H9 (cell line): ENCODE measurements at regions not wholly inside any gene's neighbourhood (a gene's known extent, or its start where the extent isn't known, plus 50 kb on each side); places are given as distances from the start of the nearest gene placed in this dataset.

Source experiments
- DNase-seq: peaks from one replicate; pipeline ENCODE4 v3.0.0-alpha.2; 2017
- H2AFZ ChIP-seq: one replicate; pipeline ENCODE4 v1.6.1; 2013; ENCODE audit warnings: mild to moderate bottlenecking, low read length, control low read depth, moderate library complexity
- H2AK5ac ChIP-seq: 2 replicates; pipeline ENCODE4 v1.6.1; 2013; ENCODE audit warnings: low read length, control low read depth, mixed read lengths; ENCODE audit not compliant: insufficient read length
- H2BK120ac ChIP-seq: one replicate; pipeline ENCODE4 v1.6.1; 2013; ENCODE audit warnings: low read depth, mild to moderate bottlenecking, low read length, control low read depth, inconsistent platforms; ENCODE audit not compliant: poor library complexity, severe bottlenecking
- H2BK12ac ChIP-seq: 2 replicates; pipeline ENCODE4 v1.6.1; 2013; ENCODE audit warnings: low read length, control low read depth, mixed read lengths, low read depth; ENCODE audit not compliant: insufficient read length
- H2BK15ac ChIP-seq: 2 replicates; pipeline ENCODE4 v1.6.1; 2013; ENCODE audit warnings: low read depth, low read length, control low read depth
- H2BK20ac ChIP-seq: one replicate; pipeline ENCODE4 v1.6.1; 2013; ENCODE audit warnings: low read depth, mild to moderate bottlenecking, low read length, control low read depth, inconsistent platforms; ENCODE audit not compliant: poor library complexity, severe bottlenecking
- H2BK5ac ChIP-seq: 2 replicates; pipeline ENCODE4 v1.6.1; 2013; ENCODE audit warnings: low read length, control low read depth, mixed read lengths; ENCODE audit not compliant: insufficient read length
- H3K14ac ChIP-seq: 2 replicates; pipeline ENCODE4 v1.6.1; 2013; ENCODE audit warnings: low read length, control low read depth; ENCODE audit not compliant: insufficient read depth
- H3K18ac ChIP-seq: 2 replicates; pipeline ENCODE4 v1.6.1; 2013; ENCODE audit warnings: low read depth, mild to moderate bottlenecking, mixed read lengths, low read length, control low read depth; ENCODE audit not compliant: insufficient read length
- H3K23ac ChIP-seq: 2 replicates; pipeline ENCODE4 v1.6.1; 2013; ENCODE audit warnings: low read length, control low read depth, mixed read lengths, low read depth; ENCODE audit not compliant: insufficient read length
- H3K23me2 ChIP-seq: 2 replicates; pipeline ENCODE4 v1.6.1; 2013; ENCODE audit warnings: low read depth, mild to moderate bottlenecking, mixed read lengths, low read length, control low read depth; ENCODE audit not compliant: insufficient read length, poor library complexity, severe bottlenecking
- H3K27ac ChIP-seq: 2 replicates; pipeline ENCODE4 v1.5.1; 2013; ENCODE audit warnings: low read length, control low read depth, mixed read lengths, low read depth; ENCODE audit not compliant: insufficient read length
- H3K27me3 ChIP-seq: 2 replicates; pipeline ENCODE4 v1.6.1; 2013; ENCODE audit warnings: low read length, control low read depth, inconsistent platforms; ENCODE audit not compliant: insufficient read depth
- H3K4ac ChIP-seq: 2 replicates; pipeline ENCODE4 v1.6.1; 2013; ENCODE audit warnings: low read depth, mild to moderate bottlenecking, control low read depth, inconsistent platforms, low read length, moderate library complexity
- H3K4me1 ChIP-seq: 2 replicates; pipeline ENCODE4 v1.6.1; 2013; ENCODE audit warnings: low read length, control low read depth, inconsistent platforms; ENCODE audit not compliant: insufficient read depth
- H3K4me2 ChIP-seq: 2 replicates; pipeline ENCODE4 v1.6.1; 2013; ENCODE audit warnings: low read length, control low read depth, mixed read lengths; ENCODE audit not compliant: insufficient read length, insufficient read depth
- H3K56ac ChIP-seq: 2 replicates; pipeline ENCODE4 v1.6.1; 2013; ENCODE audit warnings: low read depth, mild to moderate bottlenecking, mixed read lengths, low read length, control low read depth; ENCODE audit not compliant: insufficient read length
- H3K79me1 ChIP-seq: 2 replicates; pipeline ENCODE4 v1.6.1; 2013; ENCODE audit warnings: low read depth, mild to moderate bottlenecking, moderate library complexity, low read length, control low read depth, inconsistent platforms; ENCODE audit not compliant: insufficient read depth, poor library complexity, severe bottlenecking
- H3K79me2 ChIP-seq: 2 replicates; pipeline ENCODE4 v1.6.1; 2013; ENCODE audit warnings: low read length, control low read depth, inconsistent platforms; ENCODE audit not compliant: insufficient read depth
- H3K9ac ChIP-seq: 2 replicates; pipeline ENCODE4 v1.6.1; 2013; ENCODE audit warnings: low read length, control low read depth, mixed read lengths; ENCODE audit not compliant: insufficient read length; ENCODE audit errors: extremely low read depth
- H3K9me3 ChIP-seq: one replicate; pipeline ENCODE4 v1.6.1; 2013; ENCODE audit warnings: low read depth, low read length, inconsistent platforms; ENCODE audit not compliant: control insufficient read depth
- H3T11ph ChIP-seq: one replicate; pipeline ENCODE4 v1.6.1; 2013; ENCODE audit warnings: mild to moderate bottlenecking, low read length, control low read depth, inconsistent platforms
- H4K20me1 ChIP-seq: one replicate; pipeline ENCODE4 v1.6.1; 2013; ENCODE audit not compliant: control insufficient read depth, insufficient read length, insufficient read depth
- H4K5ac ChIP-seq: 2 replicates; pipeline ENCODE4 v1.6.1; 2013; ENCODE audit warnings: low read depth, mild to moderate bottlenecking, mixed read lengths, low read length, control low read depth; ENCODE audit not compliant: insufficient read length
- H4K8ac ChIP-seq: replicated peaks from 2 replicates; pipeline ENCODE4 v1.6.1; 2013; ENCODE audit warnings: low read length, control low read depth, mixed read lengths, low read depth; ENCODE audit not compliant: insufficient read length
- H4K91ac ChIP-seq: 2 replicates; pipeline ENCODE4 v1.6.1; 2013; ENCODE audit warnings: low read depth, mild to moderate bottlenecking, moderate library complexity, mixed read lengths, low read length, control low read depth; ENCODE audit not compliant: insufficient read length
- H3K27ac Mint-ChIP-seq, 3 experiments: 2 replicates in 2 of 3; 3 replicates in 1 of 3; pipeline ENCODE4 v1.8.0; 2020 to 2021; ENCODE audit warnings: mixed read lengths in 3 of 3, mild to moderate bottlenecking in 1 of 3, moderate library complexity in 1 of 3
- H3K27me3 Mint-ChIP-seq: 2 replicates; pipeline ENCODE4 v1.8.0; 2021; ENCODE audit warnings: low read depth, mild to moderate bottlenecking, moderate library complexity, mixed read lengths
- H3K36me3 Mint-ChIP-seq, 3 experiments: 2 replicates in 2 of 3; 3 replicates in 1 of 3; pipeline ENCODE4 v1.8.0; 2020 to 2021; ENCODE audit warnings: low read depth in 3 of 3, mixed read lengths in 3 of 3; ENCODE audit not compliant: insufficient read depth in 1 of 3
- H3K4me1 Mint-ChIP-seq, 2 experiments: 2 replicates each; pipeline ENCODE4 v1.8.0; 2020; ENCODE audit warnings: mixed read lengths in 2 of 2
- H3K4me3 Mint-ChIP-seq, 2 experiments: 2 replicates in 1 of 2; 3 replicates in 1 of 2; pipeline ENCODE4 v1.8.0; 2020 to 2021; ENCODE audit warnings: mild to moderate bottlenecking in 2 of 2, mixed read lengths in 2 of 2, moderate library complexity in 1 of 2
- H3K9me3 Mint-ChIP-seq, 2 experiments: 2 replicates in 1 of 2; 3 replicates in 1 of 2; pipeline ENCODE4 v1.8.0; 2020; ENCODE audit warnings: mild to moderate bottlenecking in 2 of 2, mixed read lengths in 2 of 2, moderate library complexity in 1 of 2
- CTCF ChIP-seq: fragments of 200-600 bp; sonication (generic); conservative IDR thresholded peaks from 3 replicates; pipeline ENCODE4 v1.8.0; 2021; ENCODE audit warnings: antibody characterized with exemption, mild to moderate bottlenecking
- WGBS: extraction: QIAGEN DNeasy Blood & Tissue Kit; methylation state at CpG from one replicate; pipeline ENCODE4 v1.1.7; 2013; ENCODE audit warnings: missing lambda C conversion rate, low lambda C conversion rate, mixed read lengths; ENCODE audit not compliant: insufficient read length; ENCODE audit errors: extremely low coverage; 5-methylcytosine and 5-hydroxymethylcytosine counted together

DNA sequence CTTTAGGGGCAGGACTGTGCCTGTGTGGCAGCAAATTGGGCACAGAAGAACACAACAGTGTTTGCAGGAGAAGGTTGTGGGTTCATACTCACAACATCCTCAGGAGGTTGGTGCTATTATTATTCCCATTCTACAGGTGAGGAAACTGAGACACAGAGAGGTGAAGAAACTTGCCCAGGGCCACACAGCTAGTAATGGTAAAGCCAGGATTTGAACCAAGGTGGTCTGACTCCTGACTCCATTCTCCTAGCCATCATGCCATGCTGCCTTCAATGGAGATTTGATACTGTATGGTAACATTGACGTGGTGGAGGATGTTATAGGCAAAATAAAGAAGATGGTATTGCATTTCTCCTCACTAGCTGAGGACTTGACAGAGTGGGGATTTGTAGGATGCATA is 334.2 kb downstream of the RPS6KC1 start:
- H2BK5ac ChIP-seq = no peak overlapping the region
- no peaks in the 10 kb centered on the region for H3K79me2 ChIP-seq
- H3K36me3 Mint-ChIP-seq = no peaks in the 10 kb centered on the region

More for the DNA sequence above, 334.2 kb downstream of the RPS6KC1 start:
- no peaks in the 10 kb centered on the region for H3K27me3 Mint-ChIP-seq
- Histone ChIP-seq H4K20me1 (no peaks in the 10 kb centered on the region), H3K14ac (no peak overlapping the region), H2BK120ac (no peak overlapping the region), H2AK5ac (no peak overlapping the region), H4K5ac (no peak overlapping the region), H2BK20ac (no peak overlapping the region), H3K56ac (no peak overlapping the region), H3K27me3 (no peaks in the 10 kb centered on the region), H2BK12ac (no peak overlapping the region), H3K4me1 (no peaks in the 10 kb centered on the region), H3K23me2 (no peaks in the 10 kb centered on the region), H4K91ac (no peak overlapping the region), H2AFZ (no peak overlapping the region), H3K23ac (no peak overlapping the region), H3K18ac (no peak overlapping the region), H3K4ac (no peak overlapping the region), H3K9ac (no peak overlapping the region), H2BK15ac (no peak overlapping the region), H3K79me1 (no peaks in the 10 kb centered on the region), H4K8ac (no peak overlapping the region), H3T11ph (no peak overlapping the region), H3K4me2 (no peak overlapping the region), H3K9me3 (no peaks in the 10 kb centered on the region), H3K27ac (no peak overlapping the region)
- WGBS = no CpG with 5 or more reads among the region's 1 CpG
- no peak overlapping the region for H3K4me3 Mint-ChIP-seq
- H3K27ac Mint-ChIP-seq = no peak overlapping the region
- H3K9me3 Mint-ChIP-seq = no peaks in the 10 kb centered on the region
- DNase-seq = no peak
- no peak for TF ChIP-seq CTCF
- peaks cover 12 to 19% of the 10 kb centered on the region in 2 experiments for H3K4me1 Mint-ChIP-seq
